GM10248 (cell line): ENCODE measurements at regions not wholly inside any gene's neighbourhood (a gene's known extent, or its start where the extent isn't known, plus 50 kb on each side); places are given as distances from the start of the nearest gene placed in this dataset.

Experiments used
- CTCF ChIA-PET: fragments of 300-600 bp; sonication (Branson Sonifier 250); formaldehyde crosslinking; extraction: SDS; loops from one replicate; lab custom pipeline; 2021; ENCODE audit warnings: antibody characterized with exemption; lab: Yijun Ruan, JAX
- POLR2A ChIA-PET: fragments of 350-650 bp; sonication (Branson Sonifier 250); formaldehyde crosslinking; extraction: SDS; loops from one replicate; lab custom pipeline; 2020; ENCODE audit warnings: antibody characterized with exemption; lab: Yijun Ruan, JAX
- DNase-seq: peaks from one replicate; pipeline ENCODE4 v3.0.0; 2012; ENCODE audit errors: extremely low spot score
- CTCF ChIP-seq: IDR thresholded peaks from 2 replicates; pipeline ENCODE4 v1.5.1; 2012; ENCODE audit warnings: mild to moderate bottlenecking, low read depth; ENCODE audit errors: extremely low read depth, missing control alignments, control extremely low read depth

GRCh38 chr7:116449441-116449840, 50.1 kb upstream of the CAV2 start:
- no peak for TF ChIP-seq CTCF
- no peak for DNase-seq
- POLR2A ChIA-PET: no interaction called here
- CTCF ChIA-PET: no interaction called here
